HG03558 (cell line): ENCODE measurements at regions not wholly inside any gene's neighbourhood (a gene's known extent, or its start where the extent isn't known, plus 50 kb on each side); places are given as distances from the start of the nearest gene placed in this dataset.

Experiments
- ATAC-seq: cut with Tn5 transposase; IDR thresholded peaks from one replicate; pipeline ENCODE4 v1.9.1; 2021; ENCODE audit warnings: moderate number of reproducible peaks; ENCODE audit not compliant: unreplicated experiment; ENCODE audit errors: extremely low read depth

DNA sequence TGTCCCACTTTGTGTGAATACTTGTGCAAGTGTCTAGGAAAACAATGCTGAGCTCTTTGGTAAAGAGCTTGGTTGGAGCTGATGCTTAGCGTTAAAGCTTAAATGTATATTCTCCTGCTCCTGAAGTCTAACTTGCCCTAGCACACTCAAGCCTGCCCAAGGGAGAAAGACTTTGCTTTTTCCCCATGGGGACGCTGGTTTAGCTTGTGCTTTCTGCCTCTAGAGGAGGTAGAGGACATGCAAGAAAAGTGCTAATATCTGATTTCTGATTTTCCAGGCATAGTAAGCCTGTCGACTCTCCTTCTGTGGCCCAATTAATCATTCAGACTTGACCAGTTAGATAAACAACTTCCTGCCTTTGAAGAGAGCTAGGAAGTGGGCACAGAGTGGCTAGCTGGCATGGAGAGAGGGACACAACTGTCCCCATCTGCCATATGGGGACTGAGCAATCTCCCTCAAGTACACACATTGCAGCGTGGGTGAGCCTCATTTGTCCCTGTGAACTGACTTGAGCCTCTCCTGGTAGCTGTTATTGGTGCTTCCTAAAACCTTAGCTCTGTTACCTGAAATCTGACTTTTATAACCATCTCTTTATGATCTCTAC is 348.4 kb downstream of the BRINP1 start:
- no peak for ATAC-seq

DNA sequence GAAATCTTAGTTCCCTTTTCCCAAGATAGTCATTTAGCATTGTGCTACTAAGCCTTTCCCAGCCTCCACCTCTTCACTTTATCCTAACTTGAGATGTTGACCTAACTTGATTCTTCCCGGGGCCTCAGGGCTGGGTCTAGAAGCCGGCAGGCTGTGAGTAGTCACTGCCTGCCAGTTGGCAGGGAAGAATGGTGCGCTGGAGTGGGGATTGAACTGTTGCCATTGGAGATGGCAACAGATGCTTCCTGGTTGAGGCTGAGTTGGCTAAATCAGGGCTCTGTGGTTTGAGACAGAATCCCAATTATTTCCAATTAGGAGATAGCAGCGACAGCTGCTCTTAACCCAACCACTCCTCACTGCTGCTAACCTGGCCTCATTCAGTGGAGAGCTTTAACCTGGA is 343.1 kb downstream of the BRINP1 start:
- ATAC-seq: no peak

DNA sequence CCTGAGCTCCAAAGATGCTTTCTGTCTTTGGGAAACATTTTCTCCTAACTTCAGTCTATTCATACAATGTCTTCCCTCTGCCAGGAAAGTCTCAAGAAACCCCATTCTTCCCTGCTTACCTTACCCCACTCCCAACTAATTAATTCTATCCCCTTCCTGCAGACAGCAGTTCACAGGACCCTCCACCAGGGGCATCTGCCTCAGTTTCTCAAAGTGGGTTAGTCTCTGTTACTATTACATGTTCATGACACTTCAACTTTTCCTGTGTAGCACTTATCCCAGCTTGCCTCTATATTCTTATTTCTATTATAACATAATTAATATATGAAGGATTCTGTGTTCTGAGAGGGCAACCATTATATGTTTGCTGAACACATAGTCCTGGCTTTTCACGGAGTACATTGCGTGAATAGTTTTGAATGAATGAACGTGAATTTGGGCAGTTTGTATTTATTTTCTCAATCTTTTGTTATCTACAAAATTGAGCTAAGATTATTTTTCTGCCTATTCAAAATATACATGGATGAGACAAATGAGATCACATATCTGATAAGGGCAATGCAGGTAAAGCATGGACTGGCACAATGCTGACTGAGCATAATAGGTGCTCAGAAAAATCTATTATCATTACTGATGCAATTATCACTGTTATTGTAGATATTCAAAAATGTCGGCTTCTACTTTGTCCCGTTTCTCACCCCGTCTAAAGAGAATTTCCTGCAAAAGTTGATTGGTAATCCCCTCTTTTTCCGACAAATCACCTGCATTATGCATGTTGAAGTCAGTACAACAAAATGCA is 341.1 kb downstream of the BRINP1 start:
- no peak for ATAC-seq

DNA sequence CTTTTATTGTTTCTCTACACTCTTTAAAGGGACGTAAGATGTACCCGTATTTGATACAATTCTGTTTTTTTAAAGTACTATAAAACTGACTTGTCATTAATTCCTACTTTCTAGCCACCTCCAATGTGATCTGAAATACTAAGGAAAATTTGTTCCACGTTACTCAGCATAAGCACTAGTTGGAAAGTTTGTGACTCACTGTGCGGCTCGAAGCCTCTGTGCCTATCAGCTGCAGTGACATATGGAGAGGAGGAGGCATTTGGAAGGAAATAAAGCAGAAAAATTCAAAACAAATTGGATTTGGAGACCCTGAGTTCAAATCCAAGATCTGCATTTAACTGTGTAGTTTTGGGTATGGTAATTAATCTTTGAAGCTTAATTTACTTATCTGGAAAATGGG is 339.3 kb downstream of the BRINP1 start:
- ATAC-seq: no peak

DNA sequence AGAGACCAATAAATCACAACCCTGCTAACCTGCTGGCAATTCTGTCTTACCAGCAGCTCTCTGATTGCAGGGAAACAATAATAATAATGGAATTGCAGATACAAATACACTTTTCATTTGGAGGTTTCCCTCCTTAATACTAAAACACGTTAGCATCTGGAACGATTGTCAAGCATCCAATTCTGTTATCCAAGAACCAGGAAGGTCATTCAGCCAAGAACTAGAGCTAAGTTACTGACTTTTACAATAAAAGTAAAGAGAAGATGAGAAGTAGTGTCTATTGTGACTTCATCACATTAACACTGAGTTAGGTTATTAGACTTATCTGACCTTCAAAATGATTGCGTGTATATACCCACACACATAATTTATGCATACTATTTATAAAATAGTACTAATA is 335.6 kb downstream of the BRINP1 start:
- no peak for ATAC-seq

DNA sequence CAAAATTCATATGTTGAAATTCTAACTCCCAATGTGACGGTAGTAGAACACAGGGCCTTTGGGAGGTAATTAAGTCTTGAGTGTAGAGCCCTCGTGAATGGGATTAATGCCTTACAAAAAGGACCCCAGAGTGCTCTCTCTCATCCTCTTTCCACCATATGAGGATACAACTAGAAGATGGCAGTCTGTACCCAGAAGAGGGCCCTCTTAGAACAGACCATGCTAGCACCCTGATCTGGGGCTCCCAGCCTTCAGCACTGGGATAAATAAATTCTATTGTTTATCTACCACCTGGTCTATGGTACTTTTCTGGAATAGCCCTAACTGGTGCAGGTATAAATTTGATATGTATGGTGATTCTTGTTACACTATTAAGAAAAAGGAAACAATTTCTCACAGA is 332.3 kb downstream of the BRINP1 start:
- ATAC-seq: no peak

- no peak for ATAC-seq
These were observed 325.2 kb downstream of the BRINP1 start for GRCh38 chr9:119043996-119044395.

DNA sequence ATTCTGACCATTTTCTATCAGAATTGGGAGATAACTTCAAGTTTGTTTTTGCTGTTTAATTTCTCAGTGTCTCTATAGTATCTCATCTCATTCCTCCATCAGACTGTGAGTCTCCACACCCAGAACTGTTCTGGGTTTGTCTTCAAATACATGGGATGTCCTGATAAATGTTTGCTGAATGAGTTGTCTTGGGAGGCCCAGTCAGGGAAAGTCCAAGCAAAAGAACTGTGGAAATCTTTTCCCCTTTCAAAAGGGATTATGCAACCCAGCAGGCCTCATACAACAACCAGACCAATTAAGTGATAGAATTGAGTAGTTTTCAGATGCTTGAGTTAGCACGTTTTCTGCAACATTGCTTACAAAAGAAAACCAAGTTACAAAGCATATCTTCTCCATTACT is 324.4 kb downstream of the BRINP1 start:
- no peak for ATAC-seq

DNA sequence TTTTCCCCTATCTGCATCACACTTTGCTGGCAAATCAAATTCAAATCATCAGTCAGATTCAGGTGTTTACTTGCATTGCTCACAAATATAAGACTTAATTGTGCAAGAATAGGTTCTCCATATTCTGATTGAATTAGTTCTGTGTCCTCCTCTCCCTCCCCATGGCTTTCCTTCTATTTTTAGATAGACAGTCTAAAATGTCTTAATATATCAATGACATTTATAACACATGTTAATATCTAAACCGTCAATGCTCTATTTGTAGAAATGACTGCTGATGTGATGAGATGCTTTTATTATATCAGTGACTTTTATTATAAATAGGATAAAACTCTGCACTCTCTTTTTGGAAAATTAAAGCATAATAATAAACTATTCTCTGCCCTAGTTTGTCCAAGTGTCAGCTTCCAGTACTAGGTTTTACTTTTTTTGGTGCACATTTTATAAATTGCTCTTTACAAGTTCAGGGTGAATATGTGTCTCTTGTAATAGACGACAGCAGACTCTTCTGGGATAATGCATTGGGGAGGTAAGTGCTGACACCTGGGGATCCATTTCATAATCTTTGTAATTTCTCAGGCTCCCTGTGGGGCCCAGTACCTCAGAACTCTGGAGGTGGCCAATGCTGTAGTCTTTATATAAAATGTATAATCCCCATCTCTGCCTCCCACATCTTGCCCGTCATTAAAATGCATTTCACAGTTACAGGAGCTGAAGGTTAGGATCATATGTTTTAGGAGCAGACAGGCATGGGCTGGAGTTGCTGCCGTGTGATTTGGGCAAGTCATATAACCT is 321.5 kb downstream of the BRINP1 start:
- no peak for ATAC-seq

GRCh38 chr9:119050281-119050680 is 319.0 kb downstream of the BRINP1 start:
- no peak for ATAC-seq

- ATAC-seq: no peak
These were observed 316.8 kb downstream of the BRINP1 start for GRCh38 chr9:119052339-119053030.

DNA sequence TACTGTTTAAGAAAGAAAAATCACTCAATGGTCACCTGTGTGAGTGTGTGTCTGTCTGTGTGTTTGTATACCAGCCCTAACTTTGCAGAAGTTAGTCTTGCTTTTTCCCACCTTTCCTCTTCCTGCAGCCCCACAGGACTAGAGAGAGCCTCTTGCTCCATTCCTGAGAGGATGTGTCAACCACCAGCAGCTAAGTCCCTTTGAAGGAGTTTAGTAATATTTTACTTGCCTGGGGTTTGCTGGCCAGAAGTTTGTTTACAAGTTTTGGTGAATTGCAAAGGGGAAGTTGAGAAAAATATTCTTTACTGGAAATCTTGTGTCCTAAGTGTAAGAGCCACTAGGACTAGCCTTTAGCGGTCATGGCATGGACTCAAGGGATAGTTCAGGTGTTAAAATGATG is 316.2 kb downstream of the BRINP1 start:
- no peak for ATAC-seq

DNA sequence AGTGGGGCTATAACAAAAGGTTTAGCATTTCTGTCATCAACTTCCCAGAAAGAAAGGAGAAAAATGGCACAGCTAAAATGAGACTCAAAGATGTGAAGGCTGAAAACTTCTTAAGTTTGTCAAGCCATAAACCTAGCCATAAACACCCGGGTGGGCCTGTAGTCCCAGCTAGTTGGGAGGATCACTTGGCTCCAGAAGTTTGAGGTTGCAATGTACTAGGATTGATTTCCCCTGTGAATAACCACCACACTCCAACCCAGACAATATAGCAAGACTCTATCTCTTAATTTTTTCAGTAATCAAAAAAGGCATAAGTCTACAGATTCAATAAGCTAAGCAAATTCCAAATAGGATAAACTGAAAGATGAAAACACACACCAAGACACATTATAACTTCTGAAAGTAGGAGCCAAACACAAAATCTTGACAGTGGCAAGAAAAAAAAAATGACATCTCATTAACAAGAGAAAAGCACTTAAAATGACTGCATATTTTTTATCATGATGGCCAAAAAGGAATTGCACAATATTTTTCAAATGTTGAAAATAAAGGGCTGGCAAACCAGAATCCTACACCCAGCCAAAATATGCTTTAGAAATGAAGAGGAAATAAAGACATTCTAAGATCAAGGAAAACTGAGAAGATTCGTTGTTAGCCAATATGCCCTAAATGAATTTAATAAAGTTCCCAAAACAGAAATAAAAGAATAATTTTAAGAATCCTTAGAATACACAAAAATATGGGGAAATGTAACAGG is 308.4 kb downstream of the BRINP1 start:
- no peak for ATAC-seq

- ATAC-seq: no peak
These were observed 297.6 kb downstream of the BRINP1 start for GRCh38 chr9:119071636-119072035.

DNA sequence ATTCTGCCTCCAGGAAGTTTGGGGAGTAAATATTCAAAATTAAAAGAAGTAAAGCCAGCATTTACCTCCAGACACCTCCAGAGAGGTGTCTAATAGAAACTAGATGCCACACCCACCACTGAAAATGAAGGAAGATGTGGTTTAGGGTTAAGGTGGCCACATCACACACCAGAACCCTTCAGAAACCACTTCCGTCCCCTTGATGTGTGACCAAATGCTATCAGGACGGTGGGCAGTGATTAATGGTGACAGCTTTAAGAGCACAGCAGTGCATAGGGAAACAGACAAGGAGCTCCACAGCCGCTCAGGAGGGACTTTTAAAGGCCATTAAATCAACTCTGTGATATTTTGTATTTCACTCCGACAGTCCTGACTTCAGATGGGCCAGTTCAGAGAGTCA is 295.2 kb downstream of the BRINP1 start:
- no peak for ATAC-seq

DNA sequence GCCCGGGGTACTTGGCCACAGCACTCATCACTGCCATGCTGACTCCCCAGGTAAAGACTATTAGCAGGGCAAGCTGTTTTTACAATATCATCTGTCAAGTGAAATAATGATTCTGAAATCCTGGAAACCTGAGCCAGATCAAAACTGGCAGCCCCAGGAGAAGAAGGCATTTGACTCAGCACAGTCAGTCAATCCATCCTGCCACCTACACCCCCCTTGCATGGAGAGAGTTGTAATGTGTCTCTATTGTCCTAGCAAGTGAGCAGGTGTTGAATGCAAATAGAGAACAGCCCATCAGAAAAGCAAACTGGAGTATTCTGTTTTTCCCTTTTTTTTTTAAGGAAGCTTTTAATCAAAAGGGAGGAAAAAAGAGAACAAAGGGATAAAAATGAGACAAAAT is 291.2 kb downstream of the BRINP1 start:
- ATAC-seq: no peak

DNA sequence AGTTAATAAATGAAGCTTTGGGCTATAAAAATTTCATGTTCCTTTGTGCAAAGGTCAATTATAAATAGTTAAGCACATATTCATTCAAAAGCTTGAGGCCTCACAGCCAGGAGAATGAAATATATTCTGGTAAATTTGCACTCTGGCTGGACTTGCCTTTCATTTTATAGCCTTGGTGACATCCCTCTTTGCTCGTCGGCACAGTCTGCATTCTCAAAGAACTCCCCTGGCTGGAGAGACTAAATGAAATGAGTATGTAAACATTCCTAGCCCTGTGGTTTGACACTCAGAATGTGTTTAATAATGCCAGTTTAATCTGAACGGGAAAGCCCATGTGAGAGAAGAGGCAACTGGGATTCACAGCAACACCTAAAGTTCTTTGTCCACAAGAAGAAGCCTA is 285.6 kb downstream of the BRINP1 start:
- ATAC-seq: no peak

DNA sequence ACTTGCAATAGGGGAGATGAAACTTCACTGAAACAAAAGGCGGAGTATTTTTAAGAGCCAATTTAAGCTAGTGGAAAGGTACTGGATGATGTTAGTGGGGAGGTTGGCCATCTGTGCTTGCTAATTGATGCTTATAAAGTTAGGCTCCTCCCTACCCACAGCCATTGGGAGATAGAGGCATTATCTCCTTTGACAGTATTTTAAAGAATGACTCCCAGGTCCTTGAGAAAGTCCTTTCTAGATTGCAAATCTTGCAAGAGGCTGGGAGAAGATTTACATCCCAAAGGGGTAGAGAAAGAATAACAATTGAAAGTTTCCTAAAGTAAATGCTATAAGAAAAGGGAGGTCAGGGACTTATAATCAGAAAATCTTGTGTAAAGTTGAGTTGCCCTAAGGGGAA is 282.6 kb downstream of the BRINP1 start:
- ATAC-seq: no peak

- no peak for ATAC-seq
These were observed 281.2 kb downstream of the BRINP1 start for GRCh38 chr9:119088002-119088547.

GRCh38 chr9:119091074-119091473 is 278.2 kb downstream of the BRINP1 start:
- no peak for ATAC-seq
